Stimulated activated CD4-positive, alpha-beta T cell treated with anti-CD3 and anti-CD28 coated beads, Interleukin-4, amount 100 ng/mL, for 4 hours (primary cell): ENCODE measurements at regions not wholly inside any gene's neighbourhood (a gene's known extent, or its start where the extent isn't known, plus 50 kb on each side); places are given as distances from the start of the nearest gene placed in this dataset.
"Not testable (repeated sequence)": the region's sequence is repeated elsewhere in the genome, so short reads cannot be mapped to it uniquely, and the experiment has no call there.

Experiments used
- DNase-seq, 2 experiments: peaks; one replicate each; pipeline ENCODE4 v3.0.0-alpha.2; 2020

DNA sequence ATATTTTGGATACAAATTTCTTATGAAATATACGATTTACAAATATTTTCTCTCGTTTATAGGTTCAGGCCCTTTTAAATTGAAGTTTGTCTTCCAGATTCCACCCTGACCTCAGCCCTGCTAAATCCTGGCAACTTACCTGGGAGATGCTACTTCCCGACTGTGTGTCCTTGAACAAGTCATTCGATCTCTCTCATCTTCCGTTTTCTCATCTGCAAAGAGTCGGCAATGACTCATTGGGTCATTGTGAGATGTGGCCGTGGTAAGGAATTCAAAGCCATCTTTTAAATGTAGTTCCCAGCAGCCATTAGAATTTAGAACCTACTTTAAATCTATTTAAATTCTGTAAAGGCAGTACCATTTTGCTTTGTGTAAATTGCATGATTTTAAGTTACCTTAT, 72.5 kb downstream of the LHX2 start:
- no peak for DNase-seq

GRCh38 chr9:124087226-124087625, 75.7 kb downstream of the LHX2 start:
- DNase-seq, result no peak

GRCh38 chr9:124088476-124088837, 76.9 kb downstream of the LHX2 start:
- no peak for DNase-seq

DNA sequence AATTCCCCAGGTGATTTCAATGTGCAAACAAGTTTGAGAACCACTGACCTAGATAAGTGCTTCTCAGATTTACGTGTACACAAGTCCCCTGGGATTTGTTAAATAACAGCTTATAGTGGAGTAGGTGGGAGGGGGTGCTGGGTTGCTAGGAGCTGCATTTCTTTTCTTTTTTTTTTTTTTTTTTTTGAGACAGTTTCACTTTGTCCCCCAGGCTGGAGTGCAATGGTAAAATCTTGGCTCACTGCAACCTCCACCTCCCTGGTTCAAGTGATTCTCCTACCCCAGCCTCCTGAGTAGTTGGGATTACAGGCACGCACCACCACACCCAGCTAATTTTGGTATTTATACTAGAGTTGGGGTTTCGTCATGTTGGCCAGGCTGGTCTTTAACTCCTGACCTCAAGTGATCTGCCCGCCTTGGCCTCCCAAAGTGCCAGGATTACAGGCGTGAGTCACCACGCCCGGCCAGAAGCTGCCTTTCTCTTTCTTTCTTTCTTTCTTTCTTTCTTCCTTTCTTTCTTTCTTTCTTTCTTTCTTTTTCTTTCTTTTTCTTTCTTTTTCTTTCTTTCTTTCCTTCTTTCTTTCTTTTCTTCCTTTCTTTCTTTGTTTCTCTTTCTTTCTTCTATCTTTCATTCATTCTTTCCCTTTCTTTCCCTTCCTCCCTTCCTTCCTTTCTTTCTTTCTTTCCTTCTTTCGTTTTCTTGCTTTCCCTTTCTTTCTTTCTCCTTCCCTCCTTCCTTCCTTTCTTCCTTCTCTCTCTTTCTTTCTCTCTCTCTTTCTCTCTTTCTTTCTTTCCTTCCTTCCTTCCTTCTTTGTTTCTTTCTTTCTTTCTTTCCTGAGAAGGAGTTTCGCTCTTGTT, 78.3 kb downstream of the LHX2 start:
- not testable (repeated sequence) for DNase-seq

- no peak for DNase-seq
Measured at GRCh38 chr9:124098141-124098905, 86.8 kb downstream of the LHX2 start.

- DNase-seq, result no peak
Measured at GRCh38 chr9:124099860-124100259, 88.3 kb downstream of the LHX2 start.

DNA sequence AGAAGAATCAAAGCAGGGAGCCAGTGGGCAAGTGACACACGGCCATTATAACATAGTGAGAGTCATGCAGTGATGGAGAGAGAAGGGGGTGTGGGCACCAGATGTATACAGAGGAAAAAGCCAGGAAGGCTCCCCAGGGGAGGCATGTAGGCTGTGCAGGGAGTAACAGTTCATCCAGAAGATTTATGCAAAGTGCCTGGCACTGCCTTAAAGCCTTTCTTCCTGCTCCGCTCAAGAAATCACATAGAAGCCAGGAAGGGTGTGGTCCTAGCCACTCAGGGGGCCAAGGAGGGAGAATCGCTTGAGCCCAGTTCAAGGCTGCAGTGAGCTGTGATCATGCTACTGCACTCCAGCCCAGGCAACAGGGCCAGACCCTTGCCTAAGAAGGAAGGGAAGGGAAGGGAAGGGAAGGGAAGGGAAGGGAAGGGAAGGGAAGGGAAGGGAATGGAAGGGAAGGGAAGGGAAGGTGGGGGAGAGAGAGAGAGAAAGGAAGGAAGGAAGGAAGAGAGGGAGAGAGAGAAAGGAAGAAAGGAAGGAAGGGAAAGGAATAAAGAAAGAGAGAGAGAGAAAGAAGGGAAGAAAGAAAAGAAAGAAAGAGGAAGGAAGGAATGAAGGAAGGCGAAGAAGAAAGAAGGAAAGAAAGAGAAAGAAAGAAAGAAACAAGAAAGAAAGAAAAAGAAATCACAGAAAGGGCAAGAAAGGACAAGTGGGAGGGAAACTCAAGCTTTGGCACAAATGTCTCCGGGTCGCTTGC, 89.8 kb downstream of the LHX2 start:
- DNase-seq, result no peak

DNA sequence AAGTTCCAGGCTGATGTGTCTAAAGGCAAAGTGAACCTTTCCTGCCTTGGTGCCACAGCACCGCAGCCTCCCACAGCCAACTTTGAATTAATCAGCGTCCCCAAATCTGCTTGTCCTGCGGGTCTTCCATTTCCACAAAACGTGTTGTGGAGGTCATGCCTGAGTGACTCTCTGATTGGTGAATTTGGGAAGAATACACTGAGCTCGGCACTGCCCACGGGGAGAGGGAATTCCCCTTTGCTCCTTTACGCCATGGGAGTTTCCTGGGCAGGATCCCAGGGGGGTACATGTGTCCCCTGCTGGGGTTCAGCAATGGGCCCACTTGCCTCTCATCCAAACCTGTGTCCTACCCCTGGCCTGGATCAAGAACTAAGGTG, 90.4 kb downstream of the LHX2 start:
- DNase-seq, result no peak

GRCh38 chr9:124102363-124102762, 90.8 kb downstream of the LHX2 start:
- no peak for DNase-seq

DNA sequence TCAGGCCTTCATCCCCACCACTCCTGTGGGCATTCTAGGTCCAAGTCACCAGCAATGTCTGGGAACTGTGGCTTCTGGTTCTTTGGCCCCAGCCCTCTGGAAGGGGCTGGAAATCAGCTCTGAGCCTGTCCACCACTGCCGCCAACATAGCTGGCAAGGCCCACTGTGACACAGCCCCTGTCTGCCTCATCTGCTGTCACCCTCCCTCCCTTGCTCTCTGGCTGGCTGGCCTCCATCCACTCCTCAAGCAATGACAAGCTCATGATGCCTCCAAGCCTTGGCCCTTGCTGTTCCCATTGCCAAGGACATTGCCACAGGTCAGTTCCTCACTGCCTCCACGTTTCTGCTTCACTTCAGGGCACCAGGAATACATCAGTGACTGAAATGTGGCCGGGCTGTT, 93.7 kb downstream of the LHX2 start:
- DNase-seq, result no peak

DNA sequence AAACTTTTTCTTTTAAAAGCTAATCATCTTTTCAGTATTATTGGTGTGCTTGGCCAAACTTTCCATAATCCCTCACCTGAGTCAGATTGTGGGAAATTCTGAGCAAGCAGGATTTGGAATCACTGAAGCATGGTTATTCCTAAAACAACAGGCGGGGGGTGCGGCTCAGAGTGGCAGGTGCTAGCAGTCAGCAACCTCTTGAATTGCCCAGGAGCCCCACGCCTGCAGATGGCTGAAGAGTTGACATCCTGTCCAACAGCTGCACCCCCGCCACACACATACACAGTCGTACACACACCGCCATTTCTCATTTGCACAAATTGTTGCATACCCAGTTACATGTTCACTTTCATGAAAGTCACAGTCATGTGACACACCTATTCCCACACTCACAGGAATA, 96.6 kb downstream of the LHX2 start:
- DNase-seq, result no peak

GRCh38 chr9:124110307-124110915, 98.8 kb downstream of the LHX2 start:
- DNase-seq, result peak in 1 of 2 experiments; percentile 27

GRCh38 chr9:124116683-124117363, 105.3 kb downstream of the LHX2 start:
- no peak for DNase-seq

GRCh38 chr9:124118894-124119293, 107.3 kb downstream of the LHX2 start:
- no peak for DNase-seq

GRCh38 chr9:124120272-124120671, 108.7 kb downstream of the LHX2 start:
- no peak for DNase-seq

DNA sequence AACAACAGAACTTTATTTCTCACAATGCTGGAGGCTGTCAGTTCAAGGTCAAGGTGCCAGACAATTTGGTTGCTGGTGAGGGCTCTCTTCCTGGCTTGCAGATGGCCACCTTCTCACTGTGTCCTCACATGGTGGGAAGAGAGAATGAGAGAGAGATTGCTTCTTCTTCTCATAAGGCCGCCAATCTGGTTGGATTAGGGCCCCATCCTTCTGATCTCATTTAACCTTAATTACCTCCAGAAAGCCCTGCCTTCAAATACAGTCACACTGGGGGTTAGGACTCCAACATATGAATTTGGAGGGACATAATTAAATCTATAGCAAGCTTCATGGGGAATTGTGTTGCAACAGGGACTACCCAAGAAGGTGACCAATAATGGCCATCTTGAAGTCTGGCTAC, 110.2 kb downstream of the LHX2 start:
- DNase-seq, result no peak

DNA sequence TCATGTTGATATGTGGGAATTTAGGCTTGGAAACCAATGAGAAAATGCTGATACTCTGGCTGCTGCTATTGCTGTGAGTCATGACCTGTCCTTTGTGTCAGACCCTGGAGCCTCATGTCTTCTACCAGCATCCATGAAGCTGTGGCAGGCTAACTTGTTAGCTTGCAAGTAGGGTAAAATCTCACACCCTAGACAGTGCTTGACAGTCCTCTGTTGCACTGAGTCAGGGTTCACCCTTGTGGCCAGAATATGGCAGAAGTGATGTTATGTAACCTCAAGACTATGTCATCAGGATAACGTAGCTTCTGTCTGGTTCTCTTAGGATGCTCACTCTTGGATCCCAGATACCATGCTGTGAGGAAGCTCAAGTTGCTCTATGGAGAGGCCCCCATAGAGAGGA, 110.8 kb downstream of the LHX2 start:
- no peak for DNase-seq

DNA sequence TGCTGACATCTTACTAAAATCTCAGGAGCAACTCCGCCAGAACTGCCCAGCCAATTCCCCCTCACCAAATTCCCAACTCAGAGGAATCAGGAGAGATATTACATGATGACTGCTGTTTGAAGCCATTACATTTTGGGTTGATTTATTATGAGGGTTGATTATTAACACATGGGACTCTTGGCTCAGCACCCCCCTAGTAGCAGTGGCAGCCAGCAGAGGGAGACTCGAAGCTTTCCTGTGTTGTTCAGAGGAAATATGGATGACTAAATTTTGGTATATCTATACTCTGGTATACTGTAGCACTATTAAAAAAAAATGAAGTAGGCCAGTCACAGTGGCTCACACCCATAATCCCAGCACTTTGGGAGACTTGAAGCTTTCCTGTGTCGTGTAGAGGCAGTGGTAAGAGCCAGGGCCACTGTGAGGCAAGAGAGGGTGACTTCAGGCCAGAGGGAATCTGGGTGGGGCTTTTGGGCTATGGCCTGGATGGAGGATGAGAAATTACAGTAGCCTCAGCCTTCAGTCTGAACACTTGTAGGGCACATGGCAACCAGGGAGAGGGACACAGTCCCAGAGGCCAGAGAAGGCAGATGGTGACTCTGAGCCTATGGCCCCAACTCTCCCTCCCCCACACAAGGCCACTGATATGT, 111.4 kb downstream of the LHX2 start:
- no peak for DNase-seq

DNA sequence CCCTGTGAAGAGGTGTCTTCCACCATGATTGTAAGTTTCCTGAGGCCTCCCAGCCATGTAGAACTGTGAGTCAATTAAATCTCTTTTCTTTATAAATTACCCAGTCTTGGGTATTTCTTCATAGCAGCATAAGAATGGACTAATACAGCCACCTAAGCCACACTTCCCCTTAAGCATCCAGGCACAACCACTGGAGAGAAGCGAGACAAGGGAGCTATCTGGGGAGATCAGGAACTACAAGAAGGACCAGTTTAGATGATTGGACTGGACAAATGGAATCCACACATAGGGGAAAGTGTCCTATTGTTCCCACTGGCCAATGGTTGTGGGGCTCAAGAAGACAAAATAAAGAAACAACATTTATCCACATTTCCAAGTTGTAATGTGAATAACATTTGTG, 112.1 kb downstream of the LHX2 start:
- DNase-seq, result not testable (repeated sequence)

GRCh38 chr9:124124729-124125650, 113.4 kb downstream of the LHX2 start:
- DNase-seq, result no peak

DNA sequence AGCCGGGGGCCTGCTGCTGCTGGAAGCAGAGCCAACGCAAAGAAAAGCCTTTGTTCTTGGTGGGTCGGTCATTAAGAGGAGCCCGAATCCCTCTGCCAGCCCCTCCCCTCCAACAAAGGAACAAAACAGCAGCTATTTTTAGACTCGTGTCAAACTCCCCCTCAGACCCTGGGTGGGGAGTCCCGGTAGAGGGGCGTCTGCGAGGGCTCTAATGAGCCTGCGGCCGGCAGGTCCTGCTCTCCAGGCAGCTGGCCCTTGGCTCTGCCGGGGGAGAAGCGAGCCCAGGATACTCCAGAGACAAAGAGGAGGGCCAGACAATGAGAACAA, 114.0 kb downstream of the LHX2 start:
- no peak for DNase-seq
